ENCODE measurements at regions not wholly inside any gene's neighbourhood (a gene's known extent, or its start where the extent isn't known, plus 50 kb on each side); places are given as distances from the start of the nearest gene placed in this dataset.
"Not testable (repeated sequence)": the region's sequence is repeated elsewhere in the genome, so short reads cannot be mapped to it uniquely, and the experiment has no call there.

GRCh38 chr2:125654226-125654625 lies 1001.7 kb upstream of the GYPC start:
- ChIA-PET CTCF (no interaction called here), POLR2A (ENCODE audit: low non-redundant PET) (no interaction called here)
- H3K27me3 ChIP-seq (replicated peaks; ENCODE audit: insufficient read depth, low read depth, low read length, poor library complexity) = no peaks in the 10 kb centered on the region
- no peak for DNase-seq (ENCODE audit: low spot score)
- no TSS peak for BruUV-seq (replicated peaks)
- no peak overlapping the region for H3K4me3 ChIP-seq (ENCODE audit: low read depth, low read length, poor library complexity, severe bottlenecking)
- no peak for TF ChIP-seq CTCF (conservative IDR thresholded peaks at IDR 0.05; ENCODE audit: low read depth, low read length)
- no peak for TF ChIP-seq EZH2 (IDR thresholded peaks at IDR 0.05; ENCODE audit: borderline replicate concordance, low read depth, low read length, poor library complexity, severe bottlenecking)
- H3K36me3 ChIP-seq (ENCODE audit: insufficient read depth, low read length, poor library complexity, severe bottlenecking) = no peaks in the 10 kb centered on the region
- H3K27ac ChIP-seq (ENCODE audit: low read depth, low read length, poor library complexity, severe bottlenecking) = no peak overlapping the region
- H3K4me1 ChIP-seq (ENCODE audit: insufficient read depth, low read length, poor library complexity, severe bottlenecking) = no peaks in the 10 kb centered on the region
- no peaks in the 10 kb centered on the region for H3K9me3 ChIP-seq (ENCODE audit: low read depth, low read length, poor library complexity, severe bottlenecking)
- intact Hi-C loops (cut with micrococcal nuclease; ENCODE audit: unreplicated experiment) = no loop called here

GRCh38 chr2:125656190-125656589 lies 999.8 kb upstream of the GYPC start:
- CTCF ChIA-PET = no interaction called here
- H3K4me1 ChIP-seq (ENCODE audit: insufficient read depth, low read length, poor library complexity, severe bottlenecking) = no peaks in the 10 kb centered on the region
- POLR2A ChIA-PET (ENCODE audit: low non-redundant PET) = no interaction called here
- no peaks in the 10 kb centered on the region for H3K36me3 ChIP-seq (ENCODE audit: insufficient read depth, low read length, poor library complexity, severe bottlenecking)
- H3K9me3 ChIP-seq (ENCODE audit: low read depth, low read length, poor library complexity, severe bottlenecking) = no peaks in the 10 kb centered on the region
- intact Hi-C loops (cut with micrococcal nuclease; ENCODE audit: unreplicated experiment) = no loop called here
- DNase-seq (ENCODE audit: low spot score) = no peak
- BruUV-seq (replicated peaks) = no TSS peak
- TF ChIP-seq EZH2 (IDR thresholded peaks at IDR 0.05; ENCODE audit: borderline replicate concordance, low read depth, low read length, poor library complexity, severe bottlenecking) (no peak), CTCF (conservative IDR thresholded peaks at IDR 0.05; ENCODE audit: low read depth, low read length) (0 out of 2 replicates have a peak, but pooled peaks have one; percentile 20)
- H3K27ac ChIP-seq (ENCODE audit: low read depth, low read length, poor library complexity, severe bottlenecking) = no peak overlapping the region
- H3K27me3 ChIP-seq (replicated peaks; ENCODE audit: insufficient read depth, low read depth, low read length, poor library complexity) = no peaks in the 10 kb centered on the region
- H3K4me3 ChIP-seq (ENCODE audit: low read depth, low read length, poor library complexity, severe bottlenecking) = no peak overlapping the region

- TF ChIP-seq CTCF (conservative IDR thresholded peaks at IDR 0.05; ENCODE audit: low read depth, low read length) (no peak), EZH2 (IDR thresholded peaks at IDR 0.05; ENCODE audit: borderline replicate concordance, low read depth, low read length, poor library complexity, severe bottlenecking) (no peak)
- ChIA-PET POLR2A (ENCODE audit: low non-redundant PET) (no interaction called here), CTCF (no interaction called here)
- Histone ChIP-seq H3K36me3 (ENCODE audit: insufficient read depth, low read length, poor library complexity, severe bottlenecking) (no peaks in the 10 kb centered on the region), H3K27me3 (replicated peaks; ENCODE audit: insufficient read depth, low read depth, low read length, poor library complexity) (no peaks in the 10 kb centered on the region), H3K4me3 (ENCODE audit: low read depth, low read length, poor library complexity, severe bottlenecking) (no peak overlapping the region), H3K27ac (ENCODE audit: low read depth, low read length, poor library complexity, severe bottlenecking) (no peak overlapping the region), H3K9me3 (ENCODE audit: low read depth, low read length, poor library complexity, severe bottlenecking) (no peaks in the 10 kb centered on the region), H3K4me1 (ENCODE audit: insufficient read depth, low read length, poor library complexity, severe bottlenecking) (no peaks in the 10 kb centered on the region)
- intact Hi-C loops (cut with micrococcal nuclease; ENCODE audit: unreplicated experiment) = no loop called here
- DNase-seq (ENCODE audit: low spot score) = no peak
- no TSS peak for BruUV-seq (replicated peaks)
Measured at GRCh38 chr2:125658583-125658982, 997.4 kb upstream of the GYPC start.

GRCh38 chr2:125660369-125660768 lies 995.6 kb upstream of the GYPC start:
- intact Hi-C loops (cut with micrococcal nuclease; ENCODE audit: unreplicated experiment); H3K27ac ChIP-seq (ENCODE audit: low read depth, low read length, poor library complexity, severe bottlenecking); H3K9me3 ChIP-seq (ENCODE audit: low read depth, low read length, poor library complexity, severe bottlenecking); H3K4me3 ChIP-seq (ENCODE audit: low read depth, low read length, poor library complexity, severe bottlenecking); H3K4me1 ChIP-seq (ENCODE audit: insufficient read depth, low read length, poor library complexity, severe bottlenecking); CTCF ChIA-PET; BruUV-seq (replicated peaks); POLR2A ChIA-PET (ENCODE audit: low non-redundant PET); H3K27me3 ChIP-seq (replicated peaks; ENCODE audit: insufficient read depth, low read depth, low read length, poor library complexity); DNase-seq (ENCODE audit: low spot score); H3K36me3 ChIP-seq (ENCODE audit: insufficient read depth, low read length, poor library complexity, severe bottlenecking): not testable (repeated sequence)
